RWPE2 (cell line): ENCODE measurements at regions not wholly inside any gene's neighbourhood (a gene's known extent, or its start where the extent isn't known, plus 50 kb on each side); places are given as distances from the start of the nearest gene placed in this dataset.

Source experiments
- ATAC-seq: fragments of 200-7000 bp; cut with Tn5 transposase; 3 replicates; pipeline ENCODE4 v1.9.1; 2021; ENCODE audit warnings: low read depth
- DNase-seq: peaks from one replicate; pipeline ENCODE4 v3.0.0-alpha.2; 2020; ENCODE audit warnings: low spot score
- H3K27ac ChIP-seq: fragments of 450-650 bp; 2 replicates; pipeline ENCODE4 v1.5.1; 2017; ENCODE audit warnings: mild to moderate bottlenecking; ENCODE audit not compliant: poor library complexity, severe bottlenecking
- H3K27me3 ChIP-seq: fragments of 250-450 bp; sonication (Bioruptor Pico); 2 replicates; pipeline ENCODE4 v1.5.1; 2021; ENCODE audit warnings: mild to moderate bottlenecking, moderate library complexity; ENCODE audit not compliant: insufficient read depth, poor library complexity, severe bottlenecking
- H3K36me3 ChIP-seq: fragments of 250-450 bp; sonication (Bioruptor Pico); 2 replicates; pipeline ENCODE4 v1.5.1; 2020; ENCODE audit warnings: low read depth, mild to moderate bottlenecking, moderate library complexity
- H3K4me1 ChIP-seq: fragments of 250-450 bp; sonication (Bioruptor Pico); 2 replicates; pipeline ENCODE4 v1.5.1; 2021; ENCODE audit warnings: mild to moderate bottlenecking, moderate library complexity; ENCODE audit not compliant: insufficient read depth, poor library complexity, severe bottlenecking
- H3K4me3 ChIP-seq: fragments of 250-450 bp; sonication (Bioruptor Pico); 2 replicates; pipeline ENCODE4 v1.5.1; 2021; ENCODE audit warnings: mild to moderate bottlenecking, moderate library complexity; ENCODE audit not compliant: severe bottlenecking
- H3K9me3 ChIP-seq: fragments of 250-450 bp; sonication (Bioruptor Pico); 2 replicates; pipeline ENCODE4 v1.5.1; 2021; ENCODE audit warnings: mild to moderate bottlenecking, moderate library complexity; ENCODE audit not compliant: severe bottlenecking
- TF ChIP-seq, protein P1 (sequence below): fragments of 450-650 bp; IDR thresholded peaks from one replicate; pipeline ENCODE4 v1.5.1; 2017; ENCODE audit warnings: mild to moderate bottlenecking, moderate library complexity; ENCODE audit not compliant: poor library complexity, severe bottlenecking

GRCh38 chr4:143026459-143027170 lies 158.1 kb upstream of the USP38 start:
- Histone ChIP-seq H3K9me3 (no peaks in the 10 kb centered on the region), H3K27me3 (peaks cover 2% of the 10 kb centered on the region), H3K4me3 (no peak overlapping the region), H3K36me3 (no peaks in the 10 kb centered on the region), H3K27ac (no peak overlapping the region), H3K4me1 (no peaks in the 10 kb centered on the region)
- TF ChIP-seq, protein P1, sequence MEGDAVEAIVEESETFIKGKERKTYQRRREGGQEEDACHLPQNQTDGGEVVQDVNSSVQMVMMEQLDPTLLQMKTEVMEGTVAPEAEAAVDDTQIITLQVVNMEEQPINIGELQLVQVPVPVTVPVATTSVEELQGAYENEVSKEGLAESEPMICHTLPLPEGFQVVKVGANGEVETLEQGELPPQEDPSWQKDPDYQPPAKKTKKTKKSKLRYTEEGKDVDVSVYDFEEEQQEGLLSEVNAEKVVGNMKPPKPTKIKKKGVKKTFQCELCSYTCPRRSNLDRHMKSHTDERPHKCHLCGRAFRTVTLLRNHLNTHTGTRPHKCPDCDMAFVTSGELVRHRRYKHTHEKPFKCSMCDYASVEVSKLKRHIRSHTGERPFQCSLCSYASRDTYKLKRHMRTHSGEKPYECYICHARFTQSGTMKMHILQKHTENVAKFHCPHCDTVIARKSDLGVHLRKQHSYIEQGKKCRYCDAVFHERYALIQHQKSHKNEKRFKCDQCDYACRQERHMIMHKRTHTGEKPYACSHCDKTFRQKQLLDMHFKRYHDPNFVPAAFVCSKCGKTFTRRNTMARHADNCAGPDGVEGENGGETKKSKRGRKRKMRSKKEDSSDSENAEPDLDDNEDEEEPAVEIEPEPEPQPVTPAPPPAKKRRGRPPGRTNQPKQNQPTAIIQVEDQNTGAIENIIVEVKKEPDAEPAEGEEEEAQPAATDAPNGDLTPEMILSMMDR = no peak
- DNase-seq = no peak
- ATAC-seq = no peak

- ATAC-seq (no peak), DNase-seq (no peak)
- Histone ChIP-seq H3K27ac (no peak overlapping the region), H3K4me1 (no peaks in the 10 kb centered on the region), H3K27me3 (no peaks in the 10 kb centered on the region), H3K9me3 (no peaks in the 10 kb centered on the region), H3K4me3 (no peak overlapping the region), H3K36me3 (no peaks in the 10 kb centered on the region)
- TF ChIP-seq, protein P1 = no peak
Observed at GRCh38 chr4:143035661-143036060, 149.1 kb upstream of the USP38 start.

- no peaks in the 10 kb centered on the region for H3K9me3 ChIP-seq
- H3K4me1 ChIP-seq = no peaks in the 10 kb centered on the region
- H3K36me3 ChIP-seq = no peaks in the 10 kb centered on the region
- ATAC-seq = no peak
- DNase-seq = no peak
- no peaks in the 10 kb centered on the region for H3K27me3 ChIP-seq
- no peak overlapping the region for H3K27ac ChIP-seq
- TF ChIP-seq, protein P1 = no peak
- H3K4me3 ChIP-seq = no peak overlapping the region
Observed at GRCh38 chr4:143036443-143036842, 148.3 kb upstream of the USP38 start.

DNA sequence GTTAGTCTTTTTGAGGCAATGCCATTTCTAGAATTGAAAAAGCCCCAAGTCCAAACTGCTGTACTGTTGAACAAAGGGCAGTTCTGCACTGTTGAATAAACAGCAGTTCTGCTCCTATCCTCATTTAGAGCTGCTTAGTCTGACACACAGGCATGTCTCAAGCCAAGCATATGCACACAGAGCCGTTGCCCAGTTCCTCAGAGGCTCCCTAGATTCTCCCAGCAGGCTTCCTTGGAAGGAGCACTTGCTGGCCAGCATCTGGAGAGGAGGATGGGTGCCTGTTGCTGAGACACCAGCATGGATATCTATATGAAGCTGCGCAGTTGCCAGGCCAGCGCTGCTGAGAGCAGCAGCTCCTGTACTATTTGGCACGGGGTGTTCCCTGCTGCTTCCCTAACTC lies 138.3 kb upstream of the USP38 start:
- TF ChIP-seq, protein P1 = no peak
- H3K4me3 ChIP-seq = no peak overlapping the region
- ATAC-seq (no peak; the same call in 2 of the 3 replicates), DNase-seq (no peak)
- H3K4me1 ChIP-seq = no peaks in the 10 kb centered on the region
- H3K36me3 ChIP-seq = no peaks in the 10 kb centered on the region
- no peaks in the 10 kb centered on the region for H3K27me3 ChIP-seq
- H3K9me3 ChIP-seq = no peaks in the 10 kb centered on the region
- no peak overlapping the region for H3K27ac ChIP-seq

- TF ChIP-seq, protein P1 = no peak
Observed at GRCh38 chr4:143046906-143047305, 137.8 kb upstream of the USP38 start.

More at GRCh38 chr4:143046906-143047305, 137.8 kb upstream of the USP38 start:
- DNase-seq = no peak
- no peak overlapping the region for H3K27ac ChIP-seq
- no peaks in the 10 kb centered on the region for H3K4me1 ChIP-seq
- H3K9me3 ChIP-seq = no peaks in the 10 kb centered on the region
- H3K27me3 ChIP-seq = no peaks in the 10 kb centered on the region
- H3K36me3 ChIP-seq = no peaks in the 10 kb centered on the region
- no peak for ATAC-seq
- H3K4me3 ChIP-seq = no peak overlapping the region
